ENCODE measurements at regions not wholly inside any gene's neighbourhood (a gene's known extent, or its start where the extent isn't known, plus 50 kb on each side); places are given as distances from the start of the nearest gene placed in this dataset.

- TF ChIP-seq, protein P1, sequence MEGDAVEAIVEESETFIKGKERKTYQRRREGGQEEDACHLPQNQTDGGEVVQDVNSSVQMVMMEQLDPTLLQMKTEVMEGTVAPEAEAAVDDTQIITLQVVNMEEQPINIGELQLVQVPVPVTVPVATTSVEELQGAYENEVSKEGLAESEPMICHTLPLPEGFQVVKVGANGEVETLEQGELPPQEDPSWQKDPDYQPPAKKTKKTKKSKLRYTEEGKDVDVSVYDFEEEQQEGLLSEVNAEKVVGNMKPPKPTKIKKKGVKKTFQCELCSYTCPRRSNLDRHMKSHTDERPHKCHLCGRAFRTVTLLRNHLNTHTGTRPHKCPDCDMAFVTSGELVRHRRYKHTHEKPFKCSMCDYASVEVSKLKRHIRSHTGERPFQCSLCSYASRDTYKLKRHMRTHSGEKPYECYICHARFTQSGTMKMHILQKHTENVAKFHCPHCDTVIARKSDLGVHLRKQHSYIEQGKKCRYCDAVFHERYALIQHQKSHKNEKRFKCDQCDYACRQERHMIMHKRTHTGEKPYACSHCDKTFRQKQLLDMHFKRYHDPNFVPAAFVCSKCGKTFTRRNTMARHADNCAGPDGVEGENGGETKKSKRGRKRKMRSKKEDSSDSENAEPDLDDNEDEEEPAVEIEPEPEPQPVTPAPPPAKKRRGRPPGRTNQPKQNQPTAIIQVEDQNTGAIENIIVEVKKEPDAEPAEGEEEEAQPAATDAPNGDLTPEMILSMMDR (CRISPR knock-in tag; IDR thresholded peaks at IDR 0.05), result no peak
- TF ChIP-seq TEAD2 (CRISPR knock-in tag; IDR thresholded peaks at IDR 0.05), result no peak
- TF ChIP-seq, protein P2, sequence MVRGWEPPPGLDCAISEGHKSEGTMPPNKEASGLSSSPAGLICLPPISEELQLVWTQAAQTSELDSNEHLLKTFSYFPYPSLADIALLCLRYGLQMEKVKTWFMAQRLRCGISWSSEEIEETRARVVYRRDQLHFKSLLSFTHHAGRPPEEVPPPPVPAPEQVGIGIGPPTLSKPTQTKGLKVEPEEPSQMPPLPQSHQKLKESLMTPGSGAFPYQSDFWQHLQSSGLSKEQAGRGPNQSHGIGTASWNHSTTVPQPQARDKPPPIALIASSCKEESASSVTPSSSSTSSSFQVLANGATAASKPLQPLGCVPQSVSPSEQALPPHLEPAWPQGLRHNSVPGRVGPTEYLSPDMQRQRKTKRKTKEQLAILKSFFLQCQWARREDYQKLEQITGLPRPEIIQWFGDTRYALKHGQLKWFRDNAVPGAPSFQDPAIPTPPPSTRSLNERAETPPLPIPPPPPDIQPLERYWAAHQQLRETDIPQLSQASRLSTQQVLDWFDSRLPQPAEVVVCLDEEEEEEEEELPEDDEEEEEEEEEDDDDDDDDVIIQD (CRISPR knock-in tag; IDR thresholded peaks at IDR 0.05; ENCODE audit: low read depth), result no peak
- TF ChIP-seq DR1 (CRISPR knock-in tag; IDR thresholded peaks at IDR 0.05), result no peak
- no peak for TF ChIP-seq MAZ (IDR thresholded peaks at IDR 0.05; ENCODE audit: borderline replicate concordance, low read depth, low read length)
- no peak for TF ChIP-seq MAZ (CRISPR knock-in tag; IDR thresholded peaks at IDR 0.05; ENCODE audit: low read depth)
- no peak for TF ChIP-seq RXRA (CRISPR knock-in tag; IDR thresholded peaks at IDR 0.05)
- no peak for TF ChIP-seq JUN (CRISPR knock-in tag; IDR thresholded peaks at IDR 0.05)
Observed at GRCh38 chr2:221270806-221271205, 301.3 kb downstream of the EPHA4 start.
